OCI-LY7 (cell line): ENCODE measurements at regions not wholly inside any gene's neighbourhood (a gene's known extent, or its start where the extent isn't known, plus 50 kb on each side); places are given as distances from the start of the nearest gene placed in this dataset.

Source experiments
- CTCF ChIP-seq: fragments of 200-600 bp; sonication (generic); conservative IDR thresholded peaks from 2 replicates; pipeline ENCODE4 v1.5.1; 2014; ENCODE audit warnings: mild to moderate bottlenecking, antibody characterized with exemption, low read length, moderate library complexity, mixed read lengths
- EZH2phosphoT487 ChIP-seq: fragments of 200-600 bp; sonication (generic); IDR thresholded peaks from 2 replicates; pipeline ENCODE4 v1.6.1; 2018; ENCODE audit warnings: low read depth, borderline replicate concordance, mild to moderate bottlenecking, mixed run types, antibody characterized with exemption, low read length, moderate library complexity, mixed read lengths

DNA sequence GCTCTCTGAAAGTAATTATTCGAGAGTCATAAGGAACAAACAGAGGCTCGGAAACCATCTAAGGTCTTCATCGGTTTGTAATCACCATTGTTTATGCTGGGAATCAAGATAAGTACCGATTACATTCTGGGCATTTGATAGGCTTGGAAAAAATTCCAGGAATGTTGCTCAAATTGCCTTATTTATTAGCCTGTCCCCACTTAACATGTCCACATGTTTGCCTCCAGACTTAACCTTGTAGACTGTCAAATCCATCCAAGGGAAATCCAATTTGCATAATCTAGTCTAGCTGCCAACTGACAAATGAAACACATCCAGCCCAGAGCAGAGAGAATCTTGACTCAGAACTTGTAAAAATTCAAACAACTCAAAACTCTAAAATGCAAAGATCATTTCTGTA lies 51.3 kb upstream of the TMC5 start:
- TF ChIP-seq CTCF (no peak), EZH2phosphoT487 (no peak)
